ENCODE measurements at regions not wholly inside any gene's neighbourhood (a gene's known extent, or its start where the extent isn't known, plus 50 kb on each side); places are given as distances from the start of the nearest gene placed in this dataset.

DNA sequence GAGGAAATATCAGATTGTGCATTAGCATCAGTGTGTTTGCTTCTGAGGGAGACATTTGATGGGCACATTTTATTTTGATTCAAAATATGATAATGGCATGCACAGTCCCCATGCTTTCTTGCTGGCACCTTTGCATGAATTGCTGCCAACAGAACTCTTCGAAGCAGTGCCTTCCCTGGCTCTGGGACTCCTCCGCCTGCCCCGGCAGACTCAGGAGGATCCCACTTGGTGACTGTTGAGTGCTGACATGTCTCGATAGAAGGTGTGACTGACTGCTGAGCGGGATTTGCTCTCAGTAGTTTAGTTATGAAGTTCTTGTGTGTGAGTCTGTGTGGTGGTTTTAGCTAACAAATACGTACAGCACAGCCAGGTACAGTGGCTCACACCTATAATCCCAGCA lies 239.7 kb downstream of the FGF9 start:
- TF ChIP-seq CTCF (IDR thresholded peaks at IDR 0.05) (no peak), PBX3 (IDR thresholded peaks at IDR 0.05) (no peak), POLR2AphosphoS5 (IDR thresholded peaks at IDR 0.05; ENCODE audit: low read depth, low read length) (no peak), GABPA (IDR thresholded peaks at IDR 0.05; ENCODE audit: low read depth) (no peak), RAD21 (IDR thresholded peaks at IDR 0.05; ENCODE audit: low read length) (no peak), RFX5 (IDR thresholded peaks at IDR 0.05; ENCODE audit: low read length) (no peak), SMC3 (IDR thresholded peaks at IDR 0.05; ENCODE audit: low read depth, low read length) (no peak), SIN3A (IDR thresholded peaks at IDR 0.05; ENCODE audit: borderline replicate concordance, low read depth, low read length) (no peak), NRF1 (IDR thresholded peaks at IDR 0.05; ENCODE audit: low read depth, low read length) (no peak), REST (IDR thresholded peaks at IDR 0.05; ENCODE audit: low read depth, low read length) (no peak)

Measured in SK-N-SH (cell line).